ENCODE measurements at regions not wholly inside any gene's neighbourhood (a gene's known extent, or its start where the extent isn't known, plus 50 kb on each side); places are given as distances from the start of the nearest gene placed in this dataset.

DNA sequence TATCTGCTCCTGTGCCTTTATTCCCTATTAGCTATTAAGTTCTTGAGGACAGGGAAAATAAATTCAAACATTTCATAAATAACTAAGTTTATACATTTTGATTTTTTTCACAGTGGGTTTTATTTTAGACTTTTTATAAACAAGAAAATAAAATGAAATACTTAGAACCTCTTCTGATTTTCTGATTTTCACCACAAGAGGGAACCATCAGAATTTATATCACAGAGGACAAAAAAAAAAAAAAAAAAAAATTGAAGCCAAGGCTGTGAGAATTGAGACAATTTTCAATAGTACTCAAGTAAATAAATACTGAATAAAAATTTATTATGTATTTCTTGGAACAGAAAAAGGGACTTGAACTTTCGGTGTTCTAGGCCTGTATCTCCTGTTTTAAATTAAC, 288.1 kb downstream of the SH3BGRL start:
- no peak for DNase-seq

DNA sequence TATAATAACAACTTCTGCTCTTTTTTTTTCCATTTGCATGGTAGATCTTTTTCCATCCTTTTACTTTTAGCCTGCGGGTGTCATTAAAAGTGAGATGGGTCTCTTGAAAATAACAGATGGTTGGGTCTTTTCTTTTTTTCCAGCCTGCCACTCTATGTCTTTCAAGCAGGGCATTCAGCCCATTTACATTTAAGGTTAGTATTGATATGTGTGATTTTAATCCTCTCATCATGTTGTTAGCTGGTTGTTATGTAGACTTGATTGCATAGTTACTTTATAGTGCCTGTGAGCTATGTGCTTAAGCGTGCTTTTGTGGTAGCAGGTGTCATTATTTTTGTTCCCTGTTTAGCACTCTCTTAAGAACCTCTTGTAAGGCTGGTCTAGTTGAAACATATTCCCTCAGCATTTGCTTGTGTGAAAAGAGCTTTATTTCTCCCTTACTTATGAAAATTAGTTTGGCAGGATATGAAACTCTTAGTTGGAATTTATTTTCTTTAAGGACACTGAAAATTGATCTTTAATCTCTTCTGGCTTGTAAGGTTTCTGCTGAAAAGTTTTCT, 326.1 kb downstream of the SH3BGRL start:
- DNase-seq = peak; percentile 1

DNA sequence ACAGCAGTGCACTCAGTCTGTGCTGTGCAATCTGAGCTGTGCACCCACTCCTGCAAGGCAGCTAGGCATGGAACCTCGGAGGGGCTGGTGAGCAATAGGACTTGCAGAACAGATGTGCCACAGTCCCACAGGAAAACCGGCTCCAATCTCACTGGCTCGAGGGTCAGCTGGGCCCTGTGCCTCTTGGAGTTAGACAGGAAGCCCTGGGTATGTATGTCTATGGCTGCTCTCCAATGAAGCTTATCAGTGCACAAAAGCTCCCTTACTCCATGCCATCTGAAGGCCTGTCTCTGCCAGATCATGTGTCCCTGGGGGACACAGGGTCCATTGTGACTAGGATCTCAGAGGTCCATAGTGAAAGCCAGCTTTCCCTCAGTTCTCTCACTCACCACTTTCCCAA, 335.8 kb downstream of the SH3BGRL start:
- DNase-seq = no peak

DNA sequence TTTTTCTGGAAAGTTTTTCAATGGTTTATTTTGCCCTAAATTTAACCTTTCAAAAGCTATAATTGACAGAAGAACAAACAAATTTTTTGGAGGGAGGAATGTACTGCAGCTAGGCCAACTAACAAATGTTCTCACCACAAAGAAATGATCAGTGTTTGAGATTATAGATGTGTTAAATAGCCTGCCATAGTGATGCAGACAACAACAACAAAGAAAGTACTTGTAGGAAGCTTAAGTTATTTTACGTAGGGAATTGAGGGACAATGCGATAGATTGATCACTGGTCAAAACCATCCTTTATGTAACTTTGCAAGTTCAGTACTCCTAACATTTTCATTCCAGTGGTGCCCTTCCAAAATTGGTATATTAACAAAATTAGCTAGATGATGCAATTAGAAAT, 340.4 kb downstream of the SH3BGRL start:
- DNase-seq = no peak

DNA sequence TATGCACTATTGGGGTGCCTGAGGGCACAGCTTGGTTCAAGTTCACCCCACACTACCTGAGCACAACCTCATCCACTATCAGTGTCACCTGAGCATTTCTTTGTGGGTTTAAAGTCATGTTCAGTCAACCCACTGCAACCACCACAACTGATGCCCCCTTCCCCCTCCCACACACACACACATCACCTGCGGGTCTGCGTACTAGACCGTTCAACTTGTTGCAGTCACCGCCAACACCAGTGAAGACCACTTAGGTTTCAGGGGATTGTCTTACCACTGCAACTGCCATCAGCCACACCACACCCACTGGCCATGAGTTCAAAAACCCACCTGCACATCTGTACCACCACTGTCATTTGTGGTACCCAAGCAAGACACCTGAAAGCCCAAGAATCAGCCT, 355.0 kb downstream of the SH3BGRL start:
- no peak for DNase-seq

DNA sequence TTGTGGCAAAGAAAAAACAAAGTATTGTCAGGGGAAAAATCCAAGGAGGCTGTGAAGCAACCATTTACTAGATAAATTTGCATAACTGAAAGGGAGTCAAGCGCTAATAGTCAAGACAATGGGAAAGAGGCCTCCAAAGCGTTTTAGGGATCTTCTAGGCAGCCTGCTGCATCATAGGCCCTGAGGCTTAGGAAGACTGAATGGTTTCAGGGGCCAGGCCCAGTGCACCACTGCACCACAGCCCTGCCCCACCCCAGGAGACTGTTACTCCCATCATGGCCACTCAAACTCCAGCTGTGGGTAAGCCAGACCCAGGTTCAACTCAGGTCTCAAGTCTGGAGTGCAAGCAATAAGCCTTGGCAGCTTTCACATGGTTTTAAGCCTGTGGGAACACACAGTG, 362.9 kb downstream of the SH3BGRL start:
- no peak for DNase-seq

DNA sequence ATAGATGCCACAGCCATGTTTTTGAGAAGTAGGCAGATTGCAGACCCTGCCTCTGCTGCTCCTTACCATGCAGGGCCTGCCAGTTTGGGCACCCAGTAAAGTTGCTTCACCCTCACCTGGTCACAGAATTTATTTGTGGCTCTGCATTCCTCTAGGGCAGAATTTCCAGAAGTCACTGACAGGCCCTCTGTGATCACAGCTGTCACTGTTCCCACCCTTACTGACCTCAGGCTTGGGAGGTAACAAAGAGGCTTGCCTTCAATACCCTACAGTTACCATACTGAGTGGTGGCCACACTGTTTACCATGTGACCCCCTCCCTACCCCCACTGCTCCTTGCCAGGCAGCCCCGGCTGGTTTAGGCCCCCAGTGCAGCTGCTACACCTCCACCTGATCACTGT, 375.1 kb downstream of the SH3BGRL start:
- DNase-seq = no peak

DNA sequence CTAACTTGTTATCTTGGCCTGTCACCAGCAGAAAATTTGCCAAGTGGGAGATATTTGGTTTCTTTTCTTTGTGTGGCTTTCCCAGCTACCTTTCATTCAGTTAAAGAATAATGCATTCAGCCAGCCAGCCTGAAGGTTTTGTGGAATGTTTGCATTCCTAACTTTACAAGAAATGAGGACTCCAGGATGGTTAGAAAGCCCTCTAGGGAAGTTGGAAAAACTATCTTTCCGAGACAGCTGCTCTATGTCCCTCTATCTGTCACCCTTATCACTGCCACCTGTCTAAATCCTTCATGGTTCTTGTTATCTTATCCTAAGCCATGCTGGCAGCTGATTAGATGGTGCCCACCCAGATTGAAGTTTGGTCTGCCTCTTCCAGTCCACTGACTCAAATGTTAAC, 384.2 kb downstream of the SH3BGRL start:
- no peak for DNase-seq

DNA sequence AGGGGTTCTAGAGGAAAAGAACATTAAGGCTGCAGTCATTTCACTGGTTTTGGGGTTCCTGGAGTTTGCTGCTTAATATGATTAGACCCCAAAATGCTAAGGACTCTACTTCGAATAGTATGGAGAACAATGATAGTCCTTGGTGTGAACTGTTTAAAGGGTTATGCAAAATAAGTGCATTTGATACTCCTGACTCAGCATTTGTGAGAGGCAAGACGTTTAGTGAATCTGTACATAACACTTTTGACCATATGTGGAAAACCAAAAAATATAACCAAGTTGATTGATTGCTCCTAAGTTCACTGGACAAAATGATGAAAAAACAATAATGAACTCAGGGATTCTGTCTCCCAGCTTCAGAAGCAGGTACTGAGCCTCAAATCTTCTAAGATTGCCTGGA, 414.1 kb downstream of the SH3BGRL start:
- DNase-seq = no peak

DNA sequence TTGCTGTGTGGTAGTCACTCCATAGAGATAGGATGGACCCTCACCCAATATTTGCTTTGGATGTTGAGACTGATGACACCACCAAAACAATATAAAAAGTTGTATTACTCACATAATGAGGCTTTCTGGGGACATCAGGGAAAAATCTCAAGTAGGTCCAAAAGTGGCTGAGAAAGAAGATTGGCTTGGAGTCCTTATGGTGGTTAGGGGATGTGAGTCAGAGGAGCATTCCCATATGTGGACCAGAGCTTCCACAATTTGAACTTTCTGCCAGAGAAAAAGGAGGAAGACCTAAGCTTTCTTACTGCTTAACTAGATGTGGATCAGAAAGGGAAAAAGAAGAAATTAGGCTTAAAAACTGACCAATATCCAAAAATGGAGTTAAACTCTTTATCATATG, 460.5 kb downstream of the SH3BGRL start:
- DNase-seq = no peak

DNA sequence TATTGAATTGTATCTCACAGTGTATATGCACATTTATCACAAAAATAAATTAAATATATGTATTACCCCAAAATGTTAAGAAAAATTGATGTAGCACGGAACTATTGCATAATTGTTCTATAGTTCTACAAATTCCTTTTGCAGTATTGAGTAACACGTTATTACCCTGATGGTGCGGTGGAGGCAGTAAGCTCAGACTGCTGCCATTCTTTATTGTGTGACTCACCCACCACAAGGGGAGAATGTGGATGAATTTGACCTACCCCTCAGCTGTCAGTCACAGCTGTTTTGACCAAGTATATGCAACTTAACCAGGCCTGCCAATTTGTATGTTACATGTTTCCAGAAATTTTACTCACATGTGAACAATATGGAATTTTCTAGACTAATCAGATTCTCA, 506.6 kb downstream of the SH3BGRL start:
- no peak for DNase-seq

DNA sequence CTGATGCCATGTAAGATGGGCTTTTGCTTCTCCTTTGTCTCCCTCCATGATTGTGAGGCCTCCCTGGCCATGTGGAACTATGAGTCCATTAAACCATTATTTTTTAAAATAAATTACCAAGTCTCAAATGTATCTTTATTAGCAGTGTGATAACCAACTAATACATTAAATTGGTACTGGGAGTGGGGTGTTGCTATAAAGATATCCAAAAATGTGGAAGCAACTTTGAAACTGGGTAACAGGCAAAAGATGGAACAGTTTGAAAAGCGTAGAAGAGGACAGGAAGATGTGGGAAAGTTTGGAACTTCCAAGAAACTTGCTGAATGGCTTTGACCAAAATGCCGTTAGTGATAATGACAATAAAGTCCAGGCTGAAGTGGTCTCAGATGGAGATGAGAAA, 526.7 kb downstream of the SH3BGRL start:
- DNase-seq = no peak

DNA sequence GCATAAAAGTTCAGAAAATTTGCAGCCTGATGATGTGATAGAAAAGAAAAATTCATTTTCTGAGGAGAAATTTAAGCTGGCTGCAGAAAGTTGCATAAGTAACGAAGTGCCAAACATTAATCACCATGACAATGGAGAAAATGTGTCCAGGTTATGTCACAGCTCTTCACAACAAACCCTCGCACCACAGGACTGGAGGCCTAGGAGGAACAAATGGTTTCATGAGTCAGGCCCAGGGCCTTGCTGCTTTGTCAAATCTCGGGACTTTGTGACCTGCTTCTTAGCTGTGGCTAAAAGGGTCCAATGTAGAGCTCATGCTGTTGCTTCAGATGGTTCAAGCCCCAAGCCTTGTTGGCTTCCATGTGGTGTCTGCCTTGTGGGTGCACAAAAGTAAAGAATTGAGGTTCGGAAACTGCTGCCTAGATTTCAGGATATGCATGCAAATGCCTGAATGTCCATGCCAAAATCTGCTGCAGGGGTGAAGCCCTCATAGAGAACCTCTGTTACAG, 527.4 kb downstream of the SH3BGRL start:
- DNase-seq = no peak

DNA sequence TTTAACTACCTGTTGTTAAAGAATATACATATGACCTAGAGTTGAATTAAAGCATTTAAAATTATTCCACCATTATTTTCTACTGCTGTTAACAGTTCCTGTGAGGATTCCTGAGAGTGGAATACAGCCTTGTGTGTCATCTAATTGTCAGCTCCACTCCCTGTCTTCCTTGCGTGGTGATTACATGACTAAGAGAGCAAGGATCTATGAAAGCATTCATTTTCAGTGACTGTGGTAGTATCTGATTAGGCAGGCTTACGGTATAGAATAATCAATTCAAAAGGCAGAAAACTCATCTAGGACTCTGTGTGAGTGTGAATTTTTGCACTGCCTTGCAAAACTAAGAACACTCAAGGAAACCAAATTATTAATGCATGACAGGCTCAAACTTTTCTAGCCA, 577.8 kb downstream of the SH3BGRL start:
- no peak for DNase-seq

DNA sequence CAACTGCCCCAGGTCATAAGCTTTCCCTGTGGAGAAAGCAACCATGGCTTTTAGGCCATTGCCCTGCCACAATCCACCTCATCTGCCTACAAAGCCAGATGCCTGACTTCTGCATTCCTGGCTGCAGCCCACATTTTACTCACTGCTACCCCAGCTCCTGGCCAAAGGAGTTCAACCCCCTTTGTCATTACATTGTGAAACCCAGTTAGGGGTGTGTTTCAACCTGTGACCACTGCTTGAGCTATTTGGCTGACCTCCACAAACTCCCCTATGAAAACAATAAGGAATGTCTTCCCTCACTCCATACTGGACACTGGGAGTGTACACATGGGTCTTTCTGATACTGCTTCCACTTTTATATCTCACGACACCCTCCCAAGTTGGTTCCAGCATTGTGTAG, 589.2 kb downstream of the SH3BGRL start:
- no peak for DNase-seq
